Tibial nerve (tissue), 3 donors: ENCODE measurements at regions not wholly inside any gene's neighbourhood (a gene's known extent, or its start where the extent isn't known, plus 50 kb on each side); places are given as distances from the start of the nearest gene placed in this dataset.

Experiments used
- CTCF ChIP-seq, 5 experiments: fragments of 200-600 bp in 3 of 5; fragments of 450-650 bp in 2 of 5; sonication (generic) in 3 of 5; IDR thresholded peaks; one replicate each; pipeline ENCODE4 v1.5.1; 2016 to 2019; ENCODE audit warnings: antibody characterized with exemption in 5 of 5, mild to moderate bottlenecking in 3 of 5, moderate library complexity in 2 of 5
- POLR2A ChIP-seq, 2 donors: fragments of 450-650 bp; IDR thresholded peaks; one replicate each; pipeline ENCODE4 v1.6.1; 2017; ENCODE audit warnings: antibody characterized with exemption in 2 of 2, mild to moderate bottlenecking in 2 of 2, moderate library complexity in 2 of 2

- TF ChIP-seq CTCF (IDR thresholded peaks at IDR 0.05): no peak
- no peak for TF ChIP-seq POLR2A (IDR thresholded peaks at IDR 0.05)
These were observed 640.9 kb upstream of the CCNG1 start for GRCh38 chr5:162796507-162796906.
